SW480 (cell line): ENCODE measurements at regions not wholly inside any gene's neighbourhood (a gene's known extent, or its start where the extent isn't known, plus 50 kb on each side); places are given as distances from the start of the nearest gene placed in this dataset.

ENCODE experiments used
- DNase-seq: peaks from one replicate; pipeline ENCODE4 v3.0.0-alpha.2; 2016; ENCODE audit warnings: low spot score

DNA sequence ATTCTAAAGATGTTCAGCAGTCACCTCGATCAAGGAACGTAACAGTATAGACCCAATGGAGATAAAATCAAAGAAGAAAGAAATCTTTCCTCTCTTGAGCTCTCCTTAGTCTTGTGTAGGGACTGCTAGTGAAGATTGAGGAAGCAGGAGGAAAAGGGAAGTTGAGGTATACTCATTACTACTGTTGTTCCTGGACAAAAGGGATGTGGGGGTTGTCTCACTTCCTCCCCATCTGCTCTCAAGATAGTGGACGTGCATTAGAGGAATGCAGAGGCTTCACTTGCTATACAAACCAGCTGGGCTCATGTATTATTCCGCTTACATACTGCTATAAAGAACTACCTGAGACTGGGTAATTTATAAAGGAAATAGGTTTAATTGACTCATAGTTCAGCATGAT, 208.9 kb upstream of the ARHGEF9 start:
- no peak for DNase-seq

- DNase-seq = no peak
Measured at GRCh38 chrX:63985906-63986305, 200.9 kb upstream of the ARHGEF9 start.

- DNase-seq = no peak
Measured at GRCh38 chrX:63979480-63979879, 194.5 kb upstream of the ARHGEF9 start.

GRCh38 chrX:63967551-63967950, 182.5 kb upstream of the ARHGEF9 start:
- DNase-seq = no peak

DNA sequence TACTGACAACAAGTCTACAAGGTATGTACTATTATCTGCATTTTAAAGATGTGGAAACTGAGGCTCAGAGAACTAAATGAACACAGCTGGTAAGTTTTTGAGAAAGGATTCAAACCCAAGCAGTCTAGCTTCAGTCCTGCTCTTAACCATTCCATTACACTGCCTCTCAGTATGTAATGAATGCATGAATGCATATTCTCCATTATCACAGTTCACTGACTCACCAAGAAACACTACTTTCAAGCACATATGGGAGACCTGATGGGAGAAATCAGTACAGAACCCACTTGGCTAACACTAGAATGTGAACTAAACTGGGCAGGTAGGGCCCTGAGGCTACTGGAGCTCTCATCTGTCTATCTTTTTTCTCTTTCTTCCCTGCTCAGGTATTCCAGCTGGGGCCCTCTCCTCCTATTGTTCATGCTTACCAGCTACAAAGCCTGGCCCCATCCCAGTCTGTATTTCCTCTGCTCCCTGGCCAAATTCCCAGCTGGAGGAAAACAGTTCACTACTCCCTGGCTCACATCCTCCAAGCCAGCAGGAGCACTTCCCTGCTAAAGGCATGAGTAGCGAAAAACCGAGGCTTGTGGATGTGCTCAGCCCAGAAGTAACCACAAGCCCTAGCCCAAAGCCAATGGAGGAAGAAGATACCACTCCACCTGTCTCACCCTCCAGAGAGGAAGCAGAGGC, 178.2 kb upstream of the ARHGEF9 start:
- no peak for DNase-seq

GRCh38 chrX:63961964-63962363, 176.9 kb upstream of the ARHGEF9 start:
- no peak for DNase-seq

- DNase-seq = no peak
Measured at GRCh38 chrX:63959975-63960374, 175.0 kb upstream of the ARHGEF9 start.

GRCh38 chrX:63958134-63958865, 173.3 kb upstream of the ARHGEF9 start:
- no peak for DNase-seq

DNA sequence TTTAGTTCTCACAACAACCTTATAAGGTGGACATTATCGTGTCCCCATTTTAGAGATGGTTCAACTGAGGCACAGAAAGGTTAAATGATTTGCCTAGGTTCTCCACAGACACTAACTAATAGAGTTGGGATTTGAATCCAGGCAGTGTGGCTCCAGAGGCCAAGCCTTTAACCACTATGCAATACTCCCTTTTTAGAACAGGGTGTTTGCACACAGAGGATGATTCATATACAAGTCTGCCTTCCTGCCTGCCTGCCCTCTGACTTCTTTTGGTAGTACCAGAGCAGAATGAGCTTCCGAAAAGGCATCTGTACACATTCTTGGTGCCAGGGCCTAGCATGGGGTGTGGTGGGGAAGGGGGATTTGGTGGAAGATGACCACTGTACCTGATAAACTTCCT, 150.8 kb upstream of the ARHGEF9 start:
- DNase-seq = no peak

DNA sequence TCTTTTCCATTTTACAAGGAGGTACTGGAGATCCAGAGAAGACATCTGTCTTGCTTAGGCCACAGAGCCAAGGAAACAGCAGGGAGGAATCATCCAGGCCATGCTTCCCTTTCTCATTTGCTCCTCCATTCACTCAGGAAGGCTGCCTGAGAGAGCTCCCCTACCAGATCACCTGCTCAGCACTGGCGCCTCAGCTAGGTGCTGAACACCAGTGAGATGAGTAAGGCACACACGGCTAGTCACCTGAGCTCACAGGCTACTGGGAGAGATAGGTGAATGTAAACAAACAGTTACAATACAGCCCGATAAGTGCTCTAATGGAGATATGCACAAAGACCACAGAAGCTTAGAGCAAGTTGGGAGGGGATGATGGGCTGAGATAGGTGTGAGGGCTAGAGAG, 149.8 kb upstream of the ARHGEF9 start:
- DNase-seq = no peak

DNA sequence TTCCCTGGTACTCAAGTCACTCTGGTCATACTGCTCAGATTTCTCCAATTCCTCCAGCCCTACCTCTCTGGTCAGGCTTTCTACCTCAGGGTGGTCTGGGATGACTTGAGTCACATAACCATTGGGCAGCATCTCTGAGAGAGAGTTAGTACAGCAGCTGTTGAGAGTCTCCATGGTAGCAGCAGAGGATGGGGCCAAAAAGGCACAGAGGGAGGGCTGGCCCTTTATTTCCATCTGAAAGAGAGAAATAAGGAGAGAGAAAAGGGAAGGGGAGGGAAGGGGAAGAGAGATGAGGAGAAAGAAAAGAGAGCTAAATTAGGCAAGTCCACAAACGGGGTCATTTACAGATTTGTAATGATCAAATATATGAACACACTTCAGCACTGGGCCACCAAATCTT, 149.1 kb upstream of the ARHGEF9 start:
- no peak for DNase-seq

DNA sequence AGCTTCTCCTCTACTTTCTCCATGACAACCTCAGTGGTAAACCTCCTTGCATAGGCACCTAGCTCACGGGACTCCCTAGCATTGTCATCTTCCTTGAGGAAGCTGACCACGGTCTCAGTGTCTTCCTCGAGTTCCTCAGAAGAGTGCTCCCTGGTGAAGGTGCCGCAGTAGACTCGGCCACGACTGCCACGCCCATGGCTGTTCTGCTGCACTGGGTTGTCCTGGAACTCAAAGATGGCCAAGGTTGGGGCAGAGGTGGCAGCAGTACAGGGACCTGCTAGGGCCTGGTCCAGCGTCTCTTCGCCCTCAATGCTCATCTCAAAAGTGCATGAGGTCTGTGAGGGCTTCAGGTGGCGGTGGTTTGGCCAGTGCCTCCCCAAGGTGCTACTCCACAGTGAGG, 147.9 kb upstream of the ARHGEF9 start:
- DNase-seq = no peak

GRCh38 chrX:63932006-63932405, 147.0 kb upstream of the ARHGEF9 start:
- DNase-seq = peak; percentile 5

GRCh38 chrX:63930140-63930539, 145.1 kb upstream of the ARHGEF9 start:
- DNase-seq = peak; percentile 7

- DNase-seq = no peak
Measured at GRCh38 chrX:63929608-63930007, 144.6 kb upstream of the ARHGEF9 start.

GRCh38 chrX:63927848-63928247, 142.8 kb upstream of the ARHGEF9 start:
- DNase-seq = no peak

- DNase-seq = peak; percentile 16
Measured at GRCh38 chrX:63922221-63922620, 137.2 kb upstream of the ARHGEF9 start.

DNA sequence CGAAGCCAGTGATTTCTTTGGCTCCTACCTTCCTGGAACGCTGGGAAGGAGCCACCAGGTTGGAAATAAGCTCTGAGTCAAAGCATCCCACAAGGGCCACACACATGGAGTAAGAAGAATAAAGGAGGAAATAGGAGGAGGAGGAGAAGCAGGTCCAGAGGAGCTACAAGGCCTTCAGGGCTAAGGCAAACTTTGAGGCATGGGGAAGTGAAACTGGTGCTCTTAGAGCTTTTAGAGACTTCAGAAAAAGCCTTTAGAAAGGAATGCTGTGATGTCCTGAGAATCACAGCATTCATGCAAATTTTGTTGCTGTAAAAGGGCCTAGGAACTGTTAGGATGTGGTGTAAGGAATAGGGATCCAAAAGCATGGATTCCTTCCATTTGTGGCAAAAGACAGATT, 135.9 kb upstream of the ARHGEF9 start:
- no peak for DNase-seq

DNA sequence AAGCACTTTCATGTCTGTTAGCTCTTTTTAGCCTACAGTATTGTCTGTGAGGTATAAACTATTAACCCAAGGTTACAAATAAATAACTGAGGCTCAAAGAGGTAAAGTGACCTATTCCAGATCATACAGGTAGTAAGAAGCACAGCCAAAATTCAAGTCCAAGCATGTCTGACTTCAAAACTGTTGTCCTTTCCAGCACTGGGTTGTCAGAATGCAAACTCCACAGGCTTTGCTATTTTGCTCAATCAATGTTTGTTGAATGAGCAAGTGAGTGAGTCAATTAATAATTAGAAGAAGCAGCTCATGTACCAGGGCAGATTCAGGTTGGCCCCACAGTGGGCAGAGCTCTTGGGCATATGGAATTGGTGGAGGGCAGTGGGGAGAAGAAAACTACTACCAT, 134.1 kb upstream of the ARHGEF9 start:
- DNase-seq = no peak

GRCh38 chrX:63918611-63919010, 133.6 kb upstream of the ARHGEF9 start:
- DNase-seq = no peak

DNA sequence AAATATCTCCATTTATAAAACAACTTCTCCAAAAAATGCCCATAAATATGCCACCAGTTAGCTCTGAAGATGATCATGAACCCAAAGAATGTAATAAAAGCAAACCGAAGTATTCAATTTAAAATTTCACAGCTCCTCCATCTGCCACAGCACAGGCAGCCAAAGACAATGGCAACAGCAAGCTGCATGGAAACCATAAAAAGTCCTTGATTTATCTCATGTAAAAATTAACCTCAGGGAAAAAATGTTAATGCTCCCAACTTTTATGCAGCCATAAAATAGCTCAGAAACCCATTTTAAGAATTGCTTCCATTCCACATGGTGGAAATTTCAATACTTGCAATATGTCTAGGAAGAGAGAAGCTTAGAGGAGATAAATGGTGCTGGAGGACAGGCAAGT, 132.3 kb upstream of the ARHGEF9 start:
- DNase-seq = no peak

- DNase-seq = no peak
Measured at GRCh38 chrX:63913719-63914118, 128.7 kb upstream of the ARHGEF9 start.

DNA sequence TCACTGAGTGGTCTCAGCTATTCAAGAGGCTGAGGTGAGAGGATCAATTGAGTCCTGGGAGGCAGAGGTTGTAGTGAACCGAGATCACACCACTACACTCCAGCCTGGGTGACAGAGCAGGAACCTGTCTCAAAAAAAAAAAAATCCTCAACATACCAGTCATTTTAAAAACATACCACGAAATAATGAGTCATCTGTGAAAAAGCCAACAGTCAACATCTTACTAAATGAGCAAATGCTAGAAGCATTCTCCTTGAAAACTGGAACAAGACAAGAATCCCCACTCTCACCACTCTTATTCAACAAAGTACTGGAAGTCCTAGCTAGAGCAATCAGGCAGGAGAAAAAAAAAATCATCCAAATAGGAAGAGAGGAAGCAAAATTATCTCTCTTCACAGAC, 104.0 kb upstream of the ARHGEF9 start:
- DNase-seq = no peak
